Left lung (tissue), 4 donors: ENCODE measurements at regions not wholly inside any gene's neighbourhood (a gene's known extent, or its start where the extent isn't known, plus 50 kb on each side); places are given as distances from the start of the nearest gene placed in this dataset.
"Not testable (repeated sequence)": the region's sequence is repeated elsewhere in the genome, so short reads cannot be mapped to it uniquely, and the experiment has no call there.

Experiments
- ATAC-seq: fragments of 200-7000 bp; cut with Tn5 transposase; one replicate; pipeline ENCODE4 v1.9.1; 2020; ENCODE audit warnings: moderate library complexity
- DNase-seq, 4 donors: peaks; one replicate each; pipeline ENCODE4 v3.0.0-alpha.2; 2013 to 2020
- H3K27ac ChIP-seq, 2 donors: fragments of 200-600 bp; sonication (generic) in 1 of 2; one replicate each; pipeline versions ENCODE4 v1.5.0 to v1.8.0; 2020 to 2021
- H3K27me3 ChIP-seq, 2 donors: fragments of 200-600 bp; sonication (generic) in 1 of 2; one replicate each; pipeline versions ENCODE4 v1.5.0 to v1.8.0; 2020 to 2021
- H3K36me3 ChIP-seq, 2 donors: fragments of 200-600 bp; sonication (generic) in 1 of 2; one replicate each; pipeline versions ENCODE4 v1.5.0 to v1.8.0; 2020 to 2021
- H3K4me1 ChIP-seq, 2 donors: fragments of 200-600 bp; one replicate each; pipeline ENCODE4 v1.8.0; 2021
- H3K4me3 ChIP-seq, 2 donors: fragments of 200-600 bp; sonication (generic) in 1 of 2; one replicate each; pipeline versions ENCODE4 v1.5.0 to v1.8.0; 2020 to 2021; ENCODE audit warnings: mild to moderate bottlenecking in 1 of 2
- H3K9me3 ChIP-seq, 2 donors: fragments of 200-600 bp; sonication (generic) in 1 of 2; one replicate each; pipeline versions ENCODE4 v1.5.0 to v1.8.0; 2020 to 2021
- intact Hi-C, 2 donors: fragments of 100-400 bp; cut with DNase I; formaldehyde crosslinking; loops; one replicate each; pipeline versions ENCODE4 v1.11.2 to v1.14.2; 2022
- TF ChIP-seq, protein P1 (sequence below), 2 donors: fragments of 200-600 bp; sonication (generic) in 1 of 2; IDR thresholded peaks; one replicate each; pipeline versions ENCODE4 v1.5.0 to v1.8.0; 2021; ENCODE audit warnings: antibody characterized with exemption in 2 of 2
- donor health status: DM: no; HTN: yes; CAD: no.
- donor health status: DM: no; HTN: no; CAD: no.

DNA sequence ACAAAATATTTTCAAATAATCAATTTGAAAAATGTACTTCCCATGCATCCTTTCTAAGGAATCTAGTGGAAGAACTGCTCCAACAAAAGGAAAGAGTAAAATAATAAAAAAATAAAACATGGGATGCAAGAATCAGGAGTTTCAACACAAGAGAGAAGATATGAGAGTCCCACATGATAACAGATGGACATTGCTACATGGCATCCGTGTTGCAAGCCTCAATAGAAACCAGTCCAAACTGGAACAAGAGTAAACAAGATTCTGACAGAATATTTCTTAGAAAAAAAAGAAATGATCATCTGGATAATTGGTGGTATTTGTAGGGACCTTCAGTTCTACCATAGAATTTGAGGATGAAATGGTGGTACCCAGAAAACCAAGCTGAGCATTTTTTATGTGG, 186.8 kb downstream of the FRK start:
- Histone ChIP-seq H3K4me1 (no peaks in the 10 kb centered on the region), H3K27me3 (no peaks in the 10 kb centered on the region), H3K27ac (no peak overlapping the region), H3K4me3 (no peak overlapping the region), H3K36me3 (no peaks in the 10 kb centered on the region), H3K9me3 (no peaks in the 10 kb centered on the region)
- no peak for DNase-seq
- intact Hi-C loops: no loop called here
- no peak for ATAC-seq
- TF ChIP-seq, protein P1, sequence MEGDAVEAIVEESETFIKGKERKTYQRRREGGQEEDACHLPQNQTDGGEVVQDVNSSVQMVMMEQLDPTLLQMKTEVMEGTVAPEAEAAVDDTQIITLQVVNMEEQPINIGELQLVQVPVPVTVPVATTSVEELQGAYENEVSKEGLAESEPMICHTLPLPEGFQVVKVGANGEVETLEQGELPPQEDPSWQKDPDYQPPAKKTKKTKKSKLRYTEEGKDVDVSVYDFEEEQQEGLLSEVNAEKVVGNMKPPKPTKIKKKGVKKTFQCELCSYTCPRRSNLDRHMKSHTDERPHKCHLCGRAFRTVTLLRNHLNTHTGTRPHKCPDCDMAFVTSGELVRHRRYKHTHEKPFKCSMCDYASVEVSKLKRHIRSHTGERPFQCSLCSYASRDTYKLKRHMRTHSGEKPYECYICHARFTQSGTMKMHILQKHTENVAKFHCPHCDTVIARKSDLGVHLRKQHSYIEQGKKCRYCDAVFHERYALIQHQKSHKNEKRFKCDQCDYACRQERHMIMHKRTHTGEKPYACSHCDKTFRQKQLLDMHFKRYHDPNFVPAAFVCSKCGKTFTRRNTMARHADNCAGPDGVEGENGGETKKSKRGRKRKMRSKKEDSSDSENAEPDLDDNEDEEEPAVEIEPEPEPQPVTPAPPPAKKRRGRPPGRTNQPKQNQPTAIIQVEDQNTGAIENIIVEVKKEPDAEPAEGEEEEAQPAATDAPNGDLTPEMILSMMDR (IDR thresholded peaks at IDR 0.05): no peak

- Histone ChIP-seq H3K4me3 (no peak overlapping the region), H3K36me3 (no peaks in the 10 kb centered on the region), H3K27me3 (no peaks in the 10 kb centered on the region), H3K27ac (no peak overlapping the region), H3K4me1 (no peaks in the 10 kb centered on the region), H3K9me3 (no peaks in the 10 kb centered on the region)
- DNase-seq (no peak), ATAC-seq (no peak)
- TF ChIP-seq, protein P1 (IDR thresholded peaks at IDR 0.05): no peak
- intact Hi-C loops: no loop called here
Measured at GRCh38 chr6:115870464-115870863, 190.2 kb downstream of the FRK start.

GRCh38 chr6:115865914-115866313, 194.8 kb downstream of the FRK start:
- H3K9me3 ChIP-seq: no peaks in the 10 kb centered on the region
- no peak overlapping the region for H3K4me3 ChIP-seq
- no peak overlapping the region for H3K27ac ChIP-seq
- no peaks in the 10 kb centered on the region for H3K36me3 ChIP-seq
- TF ChIP-seq, protein P1 (IDR thresholded peaks at IDR 0.05): no peak
- no peaks in the 10 kb centered on the region for H3K4me1 ChIP-seq
- intact Hi-C loops: no loop called here
- ATAC-seq (no peak), DNase-seq (no peak)
- H3K27me3 ChIP-seq: no peaks in the 10 kb centered on the region

DNA sequence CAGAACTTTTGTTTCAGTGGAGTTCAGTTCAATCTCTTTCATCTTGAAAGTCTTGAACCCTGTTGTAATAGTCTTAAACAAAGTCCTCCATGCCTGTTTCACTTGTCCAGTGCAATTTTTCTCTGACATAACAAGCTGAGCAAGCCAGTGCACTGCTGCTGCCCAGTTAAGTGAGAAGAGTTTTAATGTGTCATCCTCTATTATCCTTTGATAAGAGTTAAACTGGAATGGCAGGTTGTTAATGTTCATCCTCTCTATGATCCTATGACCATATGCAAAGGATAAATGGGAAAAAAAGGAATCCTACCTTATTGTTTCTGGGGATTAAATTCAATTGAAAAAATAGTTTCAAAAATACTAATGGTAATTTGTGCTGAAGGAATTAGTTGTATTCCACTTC, 197.5 kb downstream of the FRK start:
- no peaks in the 10 kb centered on the region for H3K9me3 ChIP-seq
- TF ChIP-seq, protein P1 (IDR thresholded peaks at IDR 0.05): no peak
- H3K27me3 ChIP-seq: no peaks in the 10 kb centered on the region
- no peaks in the 10 kb centered on the region for H3K36me3 ChIP-seq
- no peak overlapping the region for H3K4me3 ChIP-seq
- no peaks in the 10 kb centered on the region for H3K4me1 ChIP-seq
- no peak for ATAC-seq
- intact Hi-C loops: no loop called here
- H3K27ac ChIP-seq: no peak overlapping the region
- no peak for DNase-seq

DNA sequence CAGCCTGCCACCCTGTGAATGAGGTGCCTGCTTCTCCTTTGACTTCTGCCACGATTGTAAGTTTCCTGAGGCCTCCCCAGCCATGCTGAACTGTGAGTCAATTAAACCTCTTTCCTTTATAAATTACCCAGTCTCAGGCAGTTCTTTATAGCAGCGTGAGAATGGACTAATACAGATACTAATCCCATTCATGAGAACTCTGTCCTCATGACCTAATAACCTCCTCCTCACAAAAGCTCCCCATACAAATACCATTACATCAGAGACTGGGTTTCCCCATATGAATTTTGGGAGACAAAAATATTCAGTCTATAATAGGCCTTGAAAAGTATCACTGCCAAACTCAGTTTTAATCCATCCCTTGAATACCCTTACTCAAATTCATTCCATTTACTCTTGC, 199.0 kb downstream of the FRK start:
- H3K36me3 ChIP-seq, H3K4me1 ChIP-seq, intact Hi-C loops, DNase-seq, ATAC-seq, H3K27me3 ChIP-seq, H3K27ac ChIP-seq, H3K9me3 ChIP-seq, H3K4me3 ChIP-seq: not testable (repeated sequence)

- ATAC-seq, H3K4me1 ChIP-seq, H3K36me3 ChIP-seq, H3K27ac ChIP-seq, DNase-seq, intact Hi-C loops, H3K27me3 ChIP-seq, H3K4me3 ChIP-seq: not testable (repeated sequence)
- peaks cover 0 to 17% of the 10 kb centered on the region in 2 donors for H3K9me3 ChIP-seq
Measured at GRCh38 chr6:115859577-115859976, 201.1 kb downstream of the FRK start.
